ENCODE measurements at regions not wholly inside any gene's neighbourhood (a gene's known extent, or its start where the extent isn't known, plus 50 kb on each side); places are given as distances from the start of the nearest gene placed in this dataset.

DNA sequence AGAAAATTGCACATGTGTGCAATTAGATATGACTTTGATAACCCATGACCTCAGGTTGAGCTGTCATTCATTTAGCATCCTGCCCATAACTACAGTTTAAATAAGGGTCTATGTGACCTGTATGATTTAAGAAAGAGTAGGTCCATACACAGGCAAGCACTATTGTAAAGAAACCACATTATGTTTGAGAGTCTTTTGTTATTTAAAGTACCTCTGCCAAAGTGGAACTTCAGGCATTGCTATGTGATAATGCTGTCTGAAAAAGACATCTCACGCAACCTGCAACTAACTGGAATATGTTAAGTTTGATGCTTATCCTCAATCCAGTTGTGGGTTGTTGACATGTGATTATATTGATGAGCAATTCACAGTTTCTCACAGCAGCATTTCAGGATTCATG is 317.0 kb downstream of the TMEM161B start:
- DNase-seq: no peak

DNA sequence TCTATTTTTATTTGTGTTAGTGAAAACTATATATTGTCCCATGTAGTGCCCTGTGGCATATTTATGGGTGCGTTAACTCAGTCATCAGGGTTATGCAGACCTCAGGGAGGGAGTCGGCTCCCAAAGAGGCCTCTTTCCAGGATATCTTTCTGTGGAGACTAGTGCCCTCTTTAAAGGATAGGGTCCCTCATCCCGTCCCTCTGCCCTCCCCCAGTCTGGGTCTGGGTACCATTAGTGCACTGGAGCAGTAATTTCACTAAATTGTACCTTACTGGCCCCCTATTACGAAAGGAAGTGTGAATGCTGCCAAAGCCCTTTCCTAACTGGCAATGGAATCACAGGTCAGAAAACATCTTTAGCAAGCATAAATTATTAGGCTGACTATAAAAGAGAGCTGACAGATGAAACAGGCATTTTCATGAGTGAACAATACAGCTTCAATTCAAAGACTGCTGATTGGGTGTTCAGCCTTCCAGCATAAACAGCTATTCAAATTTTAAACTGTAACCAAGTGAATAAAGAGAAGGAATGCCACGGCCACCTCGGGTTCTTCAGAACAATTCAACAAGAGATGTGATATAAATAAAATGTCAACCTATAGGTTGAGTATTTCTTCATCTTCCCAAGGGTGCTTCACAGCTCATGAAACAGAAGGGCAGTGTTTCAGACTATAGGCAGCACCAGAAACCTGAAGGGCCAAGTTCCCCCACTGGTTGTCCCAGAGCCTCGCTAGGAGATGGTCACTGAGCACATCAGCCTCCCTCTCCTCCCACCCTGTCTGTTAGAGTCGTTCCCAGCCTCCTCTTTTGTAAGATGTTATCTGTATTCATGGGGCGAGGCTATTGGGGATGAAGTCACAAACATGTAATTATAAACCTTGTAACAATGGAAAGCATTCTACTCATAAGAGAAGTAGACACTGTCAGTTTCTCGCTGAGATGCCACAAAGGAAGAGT is 318.7 kb downstream of the TMEM161B start:
- no peak for DNase-seq

DNA sequence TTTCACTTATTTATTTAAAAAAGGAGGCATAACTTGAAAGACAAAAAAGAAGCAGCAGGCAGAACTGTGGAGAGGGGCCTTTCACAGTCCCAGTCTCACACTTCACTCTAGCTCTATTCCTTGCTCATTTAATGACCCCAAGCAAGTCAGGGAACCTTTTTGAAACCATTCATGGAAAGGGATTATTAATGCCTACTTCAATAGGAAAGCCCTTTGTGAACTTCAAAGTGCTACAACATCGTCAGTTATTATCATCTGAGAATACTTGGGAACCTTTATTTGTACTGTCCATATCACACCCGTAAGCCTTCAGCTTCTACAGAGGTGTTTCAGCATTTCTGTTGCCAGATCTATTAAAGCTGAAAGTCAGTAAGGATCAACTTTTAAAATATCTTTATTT is 320.2 kb downstream of the TMEM161B start:
- no peak for DNase-seq

DNA sequence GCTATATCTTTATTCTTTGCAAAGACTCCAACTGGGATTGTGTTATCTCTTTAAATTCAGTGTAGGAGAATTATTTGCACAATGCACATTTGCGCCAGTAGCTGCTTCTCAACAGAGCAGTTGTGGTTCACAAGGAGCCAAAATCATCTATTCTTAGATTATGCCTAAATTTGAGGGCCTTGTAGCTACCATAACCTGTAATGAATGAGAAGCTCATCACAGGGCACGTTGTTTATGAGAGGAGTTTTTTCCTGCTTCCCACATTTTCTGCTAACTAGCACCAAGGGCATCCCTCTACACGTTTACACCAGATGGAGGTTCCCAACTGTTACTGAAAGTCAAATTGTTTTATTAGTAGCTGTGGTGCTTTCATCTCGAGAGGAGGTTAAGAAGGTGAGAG is 322.4 kb downstream of the TMEM161B start:
- no peak for DNase-seq

DNA sequence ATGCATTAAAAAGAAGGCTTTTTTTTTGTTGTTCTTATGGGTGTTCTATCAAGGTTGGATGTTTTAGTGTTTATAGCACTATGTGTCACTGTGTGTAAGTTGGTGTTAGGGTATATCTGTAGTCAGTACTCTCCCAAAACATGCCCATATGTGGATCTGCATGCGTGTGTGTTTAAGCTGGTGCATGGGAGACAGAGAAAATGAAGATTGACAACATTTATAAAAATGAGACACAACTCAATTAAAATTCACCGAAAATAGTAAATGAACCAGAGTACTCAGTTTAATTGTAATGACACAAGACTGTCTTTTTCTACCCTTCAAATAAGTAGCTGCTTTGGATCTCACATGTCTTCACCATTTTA is 323.4 kb downstream of the TMEM161B start:
- no peak for DNase-seq

DNA sequence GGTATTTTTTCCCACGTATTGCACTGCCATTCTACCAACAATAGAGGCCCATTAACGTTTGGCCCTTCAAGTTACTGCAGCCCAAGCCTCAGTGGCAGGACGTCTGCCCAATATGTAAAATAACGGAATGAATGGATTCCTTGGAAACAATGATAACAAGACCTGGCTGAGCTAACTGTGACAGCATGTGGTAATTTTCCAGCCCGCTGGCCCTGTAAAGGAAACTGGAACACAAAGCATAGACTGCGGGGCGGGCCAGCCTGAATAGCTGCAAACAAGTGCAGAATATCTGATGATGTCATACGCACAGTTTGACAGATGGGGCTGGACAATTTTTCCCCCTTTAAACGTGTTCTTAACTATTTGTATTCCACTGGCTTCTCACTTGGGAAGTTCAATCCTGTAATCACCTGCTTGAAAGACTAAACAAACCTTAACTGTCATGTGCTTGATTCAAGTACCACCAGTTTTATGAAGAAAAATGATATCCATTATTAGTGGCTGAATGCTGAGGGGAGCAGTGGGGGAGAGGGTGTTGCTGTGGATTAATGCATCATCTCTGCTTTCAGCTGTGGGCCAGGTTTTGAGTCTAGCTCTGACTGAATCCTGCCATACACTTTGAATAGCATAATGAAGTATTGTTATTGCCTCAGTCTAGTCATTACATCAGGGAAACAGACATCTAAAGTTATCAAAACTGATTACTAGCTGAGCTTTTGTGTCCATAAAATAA is 323.9 kb downstream of the TMEM161B start:
- DNase-seq: no peak

DNA sequence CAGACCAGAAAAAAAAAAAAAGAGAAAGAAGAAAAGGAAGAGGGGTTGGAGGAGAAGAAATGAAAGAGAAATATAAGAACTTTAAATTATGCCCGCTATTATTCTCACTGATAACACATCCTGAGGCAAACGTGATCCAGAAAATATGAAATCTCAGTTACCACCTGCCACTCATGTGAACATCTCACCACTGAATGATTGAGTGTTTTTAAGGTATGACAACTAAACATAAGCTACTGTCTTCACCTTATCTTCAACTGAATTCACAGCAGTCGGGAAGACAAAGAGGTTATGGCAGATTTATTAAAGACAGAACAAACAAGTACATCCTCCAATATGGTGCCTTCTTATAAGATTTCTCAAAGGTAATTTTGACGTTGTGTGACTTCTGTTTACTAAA is 327.9 kb downstream of the TMEM161B start:
- no peak for DNase-seq

DNA sequence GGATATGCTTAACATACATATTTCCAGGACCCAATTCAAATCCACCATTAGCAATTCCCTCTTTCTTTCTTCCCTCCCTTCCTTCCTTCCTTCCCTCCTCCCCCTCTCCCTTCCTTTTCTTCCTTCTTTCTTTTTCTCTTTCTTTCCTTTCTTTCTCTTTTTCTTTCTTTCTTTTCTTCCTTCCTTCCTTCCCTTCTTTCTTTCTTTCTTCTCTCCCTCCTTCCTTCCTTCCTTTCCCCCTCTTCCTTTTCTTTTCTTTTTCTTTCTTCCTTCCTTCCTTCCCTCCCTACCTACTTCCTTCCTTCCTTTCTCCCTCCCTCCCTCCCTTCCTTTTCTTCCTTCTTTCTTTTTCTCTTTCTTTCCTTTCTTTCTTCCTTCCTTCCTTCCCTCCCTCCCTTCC is 332.0 kb downstream of the TMEM161B start:
- DNase-seq: no peak

DNA sequence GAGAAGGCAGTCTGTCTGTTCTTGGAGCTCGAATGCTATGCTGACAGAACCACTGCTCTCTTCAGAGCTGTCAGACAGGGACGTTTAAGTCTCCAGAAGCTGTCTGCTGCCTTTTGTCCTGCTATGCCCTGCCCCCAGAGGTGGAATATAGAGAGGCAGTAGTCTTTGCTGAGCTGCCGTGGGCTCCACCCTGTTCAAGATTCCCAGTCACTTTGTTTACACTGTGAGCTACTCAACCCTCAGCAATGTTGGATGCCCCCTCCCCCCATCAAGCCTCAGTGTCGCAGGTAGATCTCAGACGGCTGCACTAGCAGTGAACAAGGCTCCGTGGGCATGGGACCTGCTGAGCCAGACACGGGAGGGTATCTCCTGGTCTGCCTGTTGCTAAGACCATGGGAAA is 344.2 kb downstream of the TMEM161B start:
- no peak for DNase-seq

DNA sequence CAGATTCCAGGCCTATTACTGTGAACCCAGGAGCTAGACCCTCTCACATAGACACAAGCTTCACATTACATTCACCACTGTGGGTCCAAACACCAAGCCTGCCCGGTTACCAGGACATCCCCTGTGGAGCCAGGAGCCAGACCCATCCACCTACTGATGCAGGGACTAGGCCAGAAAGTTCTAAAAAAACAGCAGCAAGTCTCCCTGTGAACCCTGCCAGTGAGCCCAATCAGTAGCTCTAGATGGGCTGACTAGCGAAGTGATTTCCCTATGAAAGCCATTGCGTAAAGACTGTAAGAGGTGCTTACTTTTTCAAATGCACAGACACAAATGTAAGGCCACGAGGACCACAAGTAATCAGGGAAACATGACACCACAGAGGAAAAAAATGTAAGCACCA is 352.3 kb downstream of the TMEM161B start:
- DNase-seq: no peak

DNA sequence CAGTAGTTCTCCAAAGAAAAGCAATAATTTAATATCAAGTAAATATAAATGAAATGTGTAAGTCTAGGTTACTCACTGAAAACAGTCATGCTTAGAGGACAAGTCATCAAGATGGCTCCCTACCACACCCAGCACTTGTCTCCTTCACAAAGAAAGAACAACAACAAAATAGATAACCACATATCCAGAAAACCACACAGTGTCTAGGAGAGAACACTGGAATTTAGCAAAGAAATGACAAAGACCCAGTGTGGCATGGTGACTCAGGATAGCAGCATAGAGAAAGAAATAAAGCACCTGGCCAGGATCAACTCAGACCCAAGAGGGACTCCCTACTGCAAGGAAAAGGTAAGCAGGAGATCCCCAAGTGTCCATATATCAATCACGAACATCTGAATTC is 356.2 kb downstream of the TMEM161B start:
- no peak for DNase-seq

DNA sequence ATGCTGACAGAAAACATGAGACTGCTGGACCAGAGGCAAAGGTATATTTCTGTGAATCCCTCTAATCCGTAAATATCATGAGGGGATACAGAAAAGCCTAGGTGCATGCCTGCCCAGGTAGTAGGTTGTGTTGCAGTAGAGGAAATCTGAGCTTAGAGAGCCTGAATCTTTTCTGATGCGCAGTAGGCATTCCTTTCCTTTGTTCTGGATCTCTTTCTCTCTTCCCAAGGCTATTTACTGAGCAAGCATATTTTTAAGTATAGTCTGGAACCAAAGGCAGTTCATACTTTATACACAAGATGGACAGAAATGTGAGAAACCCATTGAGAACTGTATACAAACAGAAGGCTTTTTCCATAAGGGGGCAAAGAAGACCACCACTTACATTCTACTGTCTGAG is 359.3 kb downstream of the TMEM161B start:
- DNase-seq: no peak

DNA sequence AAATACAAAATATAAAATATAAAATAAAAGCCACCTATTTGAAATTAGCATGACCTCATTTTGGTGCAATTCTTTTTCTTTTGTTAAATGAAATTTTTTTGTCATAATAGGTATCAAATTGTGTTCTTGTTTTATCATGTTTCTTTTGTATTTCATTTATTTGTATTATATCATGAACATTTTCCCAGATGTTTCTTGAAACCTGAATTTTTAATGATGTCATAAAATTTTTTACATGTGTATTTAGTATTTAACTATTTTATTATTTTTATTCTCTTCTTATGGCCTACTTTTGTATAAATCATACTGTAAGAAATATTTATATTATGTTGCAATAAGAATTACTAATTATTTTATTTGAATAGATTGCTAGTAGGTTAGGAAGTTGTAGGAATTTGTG is 361.7 kb downstream of the TMEM161B start:
- DNase-seq: no peak

DNA sequence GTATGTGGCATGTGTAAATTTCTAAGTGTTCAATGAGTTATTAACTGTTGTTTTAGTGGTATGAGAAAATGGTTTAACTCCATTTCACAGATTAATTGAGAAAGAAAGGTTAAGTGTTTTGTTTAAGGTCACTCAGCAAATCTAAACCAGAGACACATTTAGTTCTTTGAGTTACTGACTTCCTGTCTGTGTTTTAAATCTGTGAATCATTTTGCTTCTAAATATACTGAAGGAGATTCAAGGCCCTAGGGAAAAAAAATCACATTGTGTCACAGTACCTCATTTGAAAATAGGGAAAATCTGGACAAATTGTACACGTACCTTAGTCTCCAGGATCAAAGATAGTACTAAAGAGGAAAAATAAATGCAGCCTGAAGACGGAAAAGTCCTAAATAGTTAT is 368.2 kb downstream of the TMEM161B start:
- DNase-seq: no peak

DNA sequence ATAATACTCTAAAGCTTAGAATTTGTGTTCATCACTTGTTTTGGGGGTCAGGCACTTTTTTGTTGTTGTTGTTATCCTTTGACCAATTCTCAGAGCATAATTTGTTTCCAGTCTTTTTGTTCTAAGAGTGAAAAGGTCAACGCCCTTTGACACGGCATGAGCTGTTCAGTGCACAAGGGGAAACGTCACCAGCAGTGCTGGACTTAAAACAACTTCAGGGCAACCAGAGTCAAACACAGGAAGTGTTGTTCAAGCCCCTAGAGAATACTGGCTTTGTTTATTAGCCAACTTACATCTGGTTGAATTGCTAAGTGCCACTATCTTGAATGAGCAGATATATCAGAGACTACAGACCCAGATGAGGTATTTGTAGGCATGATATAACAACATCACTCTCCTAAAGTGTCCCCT is 368.9 kb downstream of the TMEM161B start:
- no peak for DNase-seq

DNA sequence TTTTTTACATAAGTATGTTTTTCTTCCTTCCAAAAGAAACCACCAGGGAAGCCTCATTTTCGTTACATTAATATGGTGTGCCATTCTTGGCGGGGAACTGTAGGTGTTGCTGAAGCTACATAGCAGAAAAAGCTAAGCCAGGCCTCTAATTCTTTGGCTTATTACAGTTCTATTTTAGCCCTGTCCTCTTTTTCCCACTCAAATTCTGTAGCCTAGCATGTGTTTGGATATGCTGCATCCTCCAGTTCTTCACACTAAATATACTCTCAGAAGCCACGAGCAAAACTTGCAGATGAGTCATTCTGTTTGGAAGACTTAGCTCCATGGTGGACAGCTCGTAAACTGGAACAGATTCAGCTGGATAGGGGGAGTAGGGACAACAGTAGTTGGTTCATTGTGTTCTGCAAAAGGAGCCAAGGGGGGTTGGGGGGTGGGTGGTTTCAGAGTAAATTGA is 369.4 kb downstream of the TMEM161B start:
- DNase-seq: no peak

DNA sequence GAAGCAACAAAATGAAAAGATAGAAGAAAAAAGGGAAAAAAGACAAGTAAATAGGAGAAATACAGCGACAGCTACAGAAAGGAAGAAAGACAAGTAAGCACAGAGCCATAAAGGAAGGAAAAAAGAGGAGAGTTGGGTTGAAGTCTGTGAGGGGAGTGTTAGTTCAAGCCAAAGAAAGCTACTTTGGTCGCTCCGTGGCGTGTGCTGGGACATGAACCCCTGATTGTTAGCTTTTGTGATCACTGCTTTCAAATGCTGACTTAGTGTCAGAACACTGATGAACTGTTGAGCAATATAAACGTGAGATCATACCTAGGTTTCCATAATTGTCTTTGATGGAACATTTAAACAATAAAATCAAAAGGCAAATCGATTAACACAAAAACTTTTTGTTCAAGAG is 370.1 kb downstream of the TMEM161B start:
- DNase-seq: no peak

DNA sequence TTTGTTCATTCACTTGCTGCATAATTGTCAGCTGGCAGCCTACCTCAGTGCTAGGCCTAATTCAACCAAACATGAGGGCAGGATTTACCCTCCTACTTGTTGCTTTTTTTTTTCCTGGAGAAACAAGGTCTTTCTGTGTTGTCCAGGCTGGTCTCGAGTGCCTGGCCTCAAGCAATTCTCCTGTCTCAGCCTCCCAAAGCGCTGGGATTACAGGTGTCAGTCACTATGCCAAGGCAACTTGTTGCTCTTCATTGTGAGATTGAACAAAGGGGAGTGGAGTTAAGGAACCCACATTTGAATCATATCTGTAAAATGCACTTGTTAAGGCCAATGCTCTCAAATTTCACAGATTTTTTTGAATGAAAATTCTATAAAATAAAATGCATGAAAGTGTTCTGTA is 380.5 kb downstream of the TMEM161B start:
- DNase-seq: no peak

DNA sequence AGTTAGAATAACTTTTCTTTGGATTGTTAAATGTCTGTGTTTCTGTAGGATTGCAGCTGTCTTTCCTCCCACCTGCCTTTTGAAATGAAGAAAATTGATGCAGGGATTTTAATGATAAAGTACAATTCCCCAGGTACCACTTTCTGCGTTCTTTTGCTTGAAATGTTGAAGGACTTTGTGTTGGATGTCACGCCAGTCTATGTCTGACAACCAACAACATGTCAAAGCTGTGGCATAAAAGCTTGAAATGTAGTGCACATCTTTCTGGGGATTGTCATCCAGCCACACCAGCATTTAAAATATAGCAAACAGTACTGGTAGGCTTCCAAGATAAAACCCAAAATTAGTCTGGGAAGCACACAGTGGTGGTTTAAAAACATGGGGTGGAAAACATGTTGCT is 381.4 kb downstream of the TMEM161B start:
- DNase-seq: no peak

DNA sequence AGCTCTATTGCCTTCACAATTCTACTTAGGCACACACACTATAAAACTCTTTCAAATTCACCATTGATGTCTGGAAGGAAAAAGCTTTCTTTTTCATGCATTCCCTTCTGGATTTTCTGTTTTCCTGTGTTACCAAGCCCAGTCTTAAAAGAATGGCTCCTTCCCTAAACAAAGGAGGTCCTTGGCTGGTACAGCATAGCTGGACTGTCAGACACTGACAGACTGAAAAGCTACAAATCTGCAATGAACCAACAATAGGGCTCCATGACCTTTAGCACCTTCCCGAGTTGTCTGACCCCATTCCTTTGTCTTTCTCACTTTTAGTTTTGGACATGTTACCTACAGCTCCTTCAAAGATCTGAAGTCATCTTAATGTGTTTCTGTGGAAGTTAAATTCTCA is 382.5 kb downstream of the TMEM161B start:
- DNase-seq: no peak

DNA sequence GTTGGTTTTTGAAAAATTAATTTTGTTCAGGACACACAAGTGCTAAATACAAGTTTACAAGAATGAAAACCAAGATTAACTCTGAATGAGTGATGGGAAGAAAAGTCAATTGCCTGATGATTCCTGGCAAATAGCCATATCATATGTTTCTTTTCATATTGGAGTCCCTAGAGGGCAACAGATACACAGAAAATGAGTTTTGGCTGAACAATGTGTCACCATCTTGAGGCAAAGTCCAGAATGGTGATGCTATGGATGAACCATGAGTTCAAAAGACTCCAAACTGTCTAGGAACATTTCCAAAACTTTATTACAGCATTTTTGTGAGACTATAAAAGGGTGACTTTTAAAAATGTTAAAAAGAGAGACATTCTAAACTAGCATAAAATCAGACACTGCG is 382.9 kb downstream of the TMEM161B start:
- DNase-seq: no peak

DNA sequence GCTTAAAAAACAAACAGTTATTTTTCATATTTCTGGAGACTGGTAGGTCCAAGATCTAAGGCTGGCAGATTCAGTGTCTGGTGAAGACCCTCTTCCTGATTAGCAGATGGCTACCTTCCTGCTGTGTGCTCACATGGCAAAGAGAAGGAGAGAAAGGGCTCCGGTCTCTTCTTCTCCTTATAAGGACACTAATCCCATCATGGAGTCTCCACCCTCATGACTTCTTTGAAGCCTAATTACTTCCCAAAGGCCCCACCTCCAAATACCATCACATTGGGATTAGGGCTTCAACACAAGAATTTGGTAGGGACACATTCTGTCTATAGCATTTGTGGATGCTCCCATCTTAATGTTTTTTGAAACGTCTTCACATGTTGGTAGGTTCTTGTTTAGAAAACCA is 391.1 kb downstream of the TMEM161B start:
- DNase-seq: no peak

DNA sequence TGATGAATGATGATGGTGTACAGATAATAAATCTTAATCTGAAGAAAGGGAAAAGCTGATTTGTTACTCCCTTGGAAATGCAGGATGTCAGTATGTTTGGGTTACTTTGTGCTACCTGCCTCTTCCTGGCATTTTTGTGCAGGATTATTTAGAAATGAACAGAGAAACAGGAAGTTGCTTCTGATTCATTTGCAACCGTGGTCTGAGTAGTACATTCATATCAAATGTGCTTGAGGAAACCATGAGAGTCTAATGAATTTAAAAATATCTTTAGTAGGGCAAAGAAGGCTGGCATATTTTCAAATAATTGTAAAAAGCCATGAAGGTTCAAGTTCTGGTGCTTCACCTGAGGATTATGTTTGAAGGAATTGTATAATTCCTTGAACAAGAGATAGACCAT is 391.6 kb downstream of the TMEM161B start:
- no peak for DNase-seq
